OCI-LY1 (cell line): ENCODE measurements at regions not wholly inside any gene's neighbourhood (a gene's known extent, or its start where the extent isn't known, plus 50 kb on each side); places are given as distances from the start of the nearest gene placed in this dataset.

Source experiments
- CTCF ChIP-seq: fragments of 200-600 bp; sonication (generic), shearing (Covaris generic); IDR thresholded peaks from 2 replicates; pipeline ENCODE4 v1.5.1; 2017; ENCODE audit warnings: mild to moderate bottlenecking, antibody characterized with exemption, low read length, moderate library complexity, mixed read lengths
- EZH2 ChIP-seq: fragments of 200-600 bp; sonication (generic), shearing (Covaris generic); IDR thresholded peaks from 2 replicates; pipeline ENCODE4 v1.8.0; 2017; ENCODE audit warnings: borderline replicate concordance, mixed run types, mild to moderate bottlenecking, antibody characterized with exemption, low read length, moderate library complexity, mixed read lengths

- TF ChIP-seq CTCF: no peak
- TF ChIP-seq EZH2: no peak
These were observed 485.6 kb downstream of the NPIPA7 start for GRCh38 chr16:16864536-16864935.
